ENCODE measurements at regions not wholly inside any gene's neighbourhood (a gene's known extent, or its start where the extent isn't known, plus 50 kb on each side); places are given as distances from the start of the nearest gene placed in this dataset.

DNA sequence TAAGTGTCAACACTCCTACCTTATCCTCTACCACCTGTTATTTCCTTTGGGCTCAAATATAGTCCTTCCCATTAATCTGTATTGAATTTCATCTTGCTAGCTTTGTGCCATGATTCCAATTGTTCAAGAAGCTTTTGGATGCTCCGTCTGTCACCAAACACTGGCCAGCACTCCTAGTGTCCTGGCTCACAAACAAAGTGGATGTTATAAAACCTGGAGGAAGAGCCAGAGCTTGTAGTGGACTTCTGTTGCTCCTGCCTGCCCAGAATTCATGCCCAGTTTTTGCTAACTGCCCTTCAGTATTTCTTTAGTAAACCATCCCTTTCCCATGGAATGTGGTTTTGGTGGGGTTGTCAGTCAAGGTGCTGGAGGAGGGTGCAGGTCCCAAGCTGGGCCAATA is 77.2 kb upstream of the HS3ST2 start:
- TF ChIP-seq POLR2A (IDR thresholded peaks at IDR 0.05), result no peak
- TF ChIP-seq POLR2AphosphoS5 (IDR thresholded peaks at IDR 0.05), result no peak

Data from sigmoid colon (tissue), 4 donors.